Stromal cell of bone marrow (primary cell): ENCODE measurements at regions not wholly inside any gene's neighbourhood (a gene's known extent, or its start where the extent isn't known, plus 50 kb on each side); places are given as distances from the start of the nearest gene placed in this dataset.

Source experiments
- DNase-seq: peaks from one replicate; pipeline ENCODE4 v3.0.0-alpha.2; 2012; ENCODE audit warnings: low read depth

DNA sequence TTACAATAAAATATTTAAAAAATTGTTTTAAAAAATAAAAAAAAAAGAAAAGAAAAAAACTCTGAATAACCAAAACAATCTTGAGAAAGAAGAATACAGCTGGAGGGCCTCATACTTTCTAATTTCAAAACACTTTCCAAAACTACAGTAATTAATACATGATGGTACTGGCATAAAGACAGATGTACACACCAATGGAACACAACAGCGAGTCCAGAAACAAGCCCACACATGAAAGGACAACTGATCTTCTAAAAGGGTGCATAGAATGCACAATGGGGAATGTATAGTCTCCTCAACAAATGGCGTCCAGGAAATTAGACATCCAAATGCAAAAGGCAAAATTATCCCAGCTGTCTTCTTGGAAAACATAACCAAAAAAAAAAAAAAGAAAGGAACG lies 99.6 kb downstream of the LURAP1L start:
- DNase-seq: no peak

DNA sequence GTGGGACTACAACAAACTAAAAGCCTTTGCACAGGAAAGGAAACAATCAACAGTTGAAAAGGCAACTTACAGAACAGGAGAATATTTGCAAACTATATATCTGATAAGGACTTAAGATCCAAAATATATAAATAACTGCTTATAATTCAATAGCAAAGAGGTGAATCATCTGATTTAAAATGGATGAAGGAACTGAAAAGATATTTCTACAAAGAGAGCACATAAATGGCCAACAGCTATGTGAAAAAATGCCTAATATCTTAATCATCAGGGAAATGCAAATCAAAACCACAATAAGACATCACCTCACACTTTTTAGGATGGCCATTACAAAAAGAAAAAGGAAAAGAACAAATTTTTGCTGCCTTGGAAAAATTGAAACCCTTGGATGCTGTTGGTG lies 100.4 kb downstream of the LURAP1L start:
- no peak for DNase-seq

DNA sequence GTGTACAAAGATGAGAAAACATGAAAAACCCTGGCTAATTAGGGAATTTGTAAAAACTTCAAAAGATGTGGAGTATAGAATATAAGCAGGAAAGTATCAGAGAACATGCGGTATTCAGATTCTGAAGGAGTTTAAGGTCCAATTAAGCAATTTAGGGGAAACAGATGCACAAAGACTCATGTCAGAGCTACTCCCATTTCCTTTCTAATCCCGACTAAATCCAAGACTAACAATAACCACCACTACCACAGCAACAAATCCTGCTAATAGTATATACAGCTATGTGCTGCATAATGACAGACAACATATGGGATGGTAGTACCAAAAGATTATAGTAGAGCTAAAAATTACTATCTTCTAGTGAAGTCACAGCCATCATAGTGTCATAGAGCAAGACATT lies 102.1 kb downstream of the LURAP1L start:
- DNase-seq: no peak

DNA sequence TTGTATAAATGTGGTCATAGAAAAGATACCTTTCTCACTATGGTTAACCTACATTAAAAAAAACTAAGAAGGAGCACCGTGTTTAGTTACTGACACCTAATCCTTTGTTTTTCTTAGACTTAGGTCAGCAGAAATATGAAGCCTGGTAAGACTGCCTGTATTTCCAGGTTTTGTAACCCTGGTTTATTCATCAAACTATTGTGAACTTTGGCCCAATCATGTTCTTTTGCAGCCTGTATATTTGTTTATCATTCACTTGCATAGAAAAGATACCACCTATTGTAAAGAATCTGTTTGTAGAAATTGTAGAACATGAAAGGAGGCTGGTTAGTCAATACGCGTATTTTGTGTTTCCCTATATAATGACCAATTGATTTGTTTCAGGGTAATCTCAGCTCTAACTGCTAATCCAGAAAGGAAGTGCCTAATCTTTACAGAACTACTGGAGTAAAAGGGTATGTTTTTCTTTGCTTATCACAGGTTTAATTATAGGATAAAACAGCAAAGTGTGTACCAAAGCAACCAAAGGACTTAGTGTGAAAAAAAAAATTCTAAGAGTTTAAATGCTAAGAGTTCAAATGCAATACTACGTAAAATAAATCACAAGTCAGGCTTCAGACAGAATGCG lies 103.6 kb downstream of the LURAP1L start:
- peak; percentile 18 for DNase-seq

DNA sequence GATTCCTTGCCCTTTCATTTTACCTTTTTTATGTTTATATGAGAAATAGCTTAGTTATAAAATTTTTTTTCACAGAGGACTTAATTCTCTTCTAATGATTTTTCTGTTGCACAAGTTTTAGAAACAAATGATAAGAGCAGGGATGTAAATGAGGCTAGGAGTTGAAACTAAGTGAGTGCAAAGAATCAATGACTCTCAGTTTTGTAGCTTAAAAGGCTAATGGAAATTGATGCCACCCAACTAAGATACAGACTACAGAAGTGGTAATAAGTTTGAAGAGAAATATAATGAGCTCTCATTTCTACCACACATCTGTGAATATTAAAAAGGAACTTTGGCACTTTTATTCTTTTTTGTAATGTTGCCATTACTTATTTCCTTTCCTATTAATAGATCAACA lies 105.1 kb downstream of the LURAP1L start:
- no peak for DNase-seq

DNA sequence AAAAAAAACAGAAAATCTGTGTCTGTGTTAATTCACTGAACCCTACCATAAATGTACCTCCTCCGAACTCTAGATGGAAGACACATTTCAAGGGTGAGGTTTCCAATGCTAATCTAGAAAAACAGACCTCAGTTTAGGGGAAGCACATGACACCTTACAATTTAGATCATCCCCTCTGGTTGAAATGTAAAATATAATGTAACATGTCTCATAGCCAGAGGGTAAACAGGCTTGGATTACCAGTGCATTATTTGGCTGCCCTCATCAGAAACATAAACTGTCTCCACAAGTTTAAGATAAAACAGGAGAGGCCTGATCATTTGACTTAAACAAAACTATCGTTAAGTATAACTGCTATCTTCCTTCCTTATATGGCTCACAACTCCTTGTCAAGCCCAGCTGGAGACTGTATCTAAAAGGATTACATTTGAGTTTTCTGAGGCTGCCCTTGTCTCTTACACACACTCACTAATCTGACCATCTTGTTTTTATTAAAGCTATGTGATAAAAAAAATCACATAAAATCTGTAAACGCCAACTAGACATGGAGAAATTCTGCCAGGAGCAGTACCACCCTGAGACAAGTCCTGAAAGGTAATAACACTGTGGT lies 105.7 kb downstream of the LURAP1L start:
- DNase-seq: no peak

DNA sequence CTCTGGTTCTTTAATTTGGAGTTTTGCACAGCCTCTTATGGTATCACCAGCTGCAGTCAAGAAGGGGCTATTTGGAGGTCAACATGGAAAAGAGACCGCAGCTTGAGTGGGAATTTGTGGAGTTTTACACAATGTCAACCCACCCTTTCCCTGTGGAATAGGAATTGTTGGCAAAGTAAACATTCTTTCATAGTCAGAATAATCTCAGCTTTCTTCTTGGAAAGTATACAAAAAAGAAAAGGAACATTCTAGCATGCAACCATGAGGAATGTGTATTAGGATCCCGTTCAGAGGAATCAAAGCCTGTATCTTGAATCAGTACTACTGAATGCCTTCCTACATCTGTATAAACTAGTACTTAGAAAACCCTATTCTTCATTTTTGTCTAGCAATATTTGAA lies 107.6 kb downstream of the LURAP1L start:
- peak; percentile 96 for DNase-seq

DNA sequence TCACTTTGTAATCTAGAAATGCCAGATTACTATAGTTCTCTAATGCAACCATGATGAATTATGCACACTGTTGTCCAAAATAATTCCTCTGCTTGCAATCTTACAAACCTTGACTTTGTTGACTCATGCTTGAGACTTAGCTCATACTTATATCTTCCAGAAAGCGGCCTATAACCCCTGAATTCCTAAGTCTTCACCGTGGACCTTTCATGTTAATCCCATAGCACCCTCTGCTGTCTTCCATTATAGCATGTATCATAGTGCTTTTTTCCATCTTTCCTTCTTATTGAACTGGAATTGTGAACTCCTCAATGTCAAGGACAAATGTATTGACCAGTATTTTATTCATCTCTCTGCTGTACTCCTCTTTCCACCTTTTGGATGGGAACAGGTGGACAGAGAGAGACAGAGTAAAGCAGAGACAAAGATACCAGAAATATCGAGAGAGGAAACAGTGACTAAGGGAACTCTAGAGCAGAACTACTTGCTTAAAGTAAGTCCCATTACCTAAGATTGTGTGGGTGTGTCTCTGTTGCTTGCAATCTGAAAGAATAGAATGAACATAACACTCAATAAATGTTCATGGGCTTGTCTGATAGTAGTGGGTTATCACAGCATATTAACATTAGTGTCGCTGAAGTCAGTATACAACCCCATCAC lies 110.0 kb downstream of the LURAP1L start:
- DNase-seq: peak; percentile 66

DNA sequence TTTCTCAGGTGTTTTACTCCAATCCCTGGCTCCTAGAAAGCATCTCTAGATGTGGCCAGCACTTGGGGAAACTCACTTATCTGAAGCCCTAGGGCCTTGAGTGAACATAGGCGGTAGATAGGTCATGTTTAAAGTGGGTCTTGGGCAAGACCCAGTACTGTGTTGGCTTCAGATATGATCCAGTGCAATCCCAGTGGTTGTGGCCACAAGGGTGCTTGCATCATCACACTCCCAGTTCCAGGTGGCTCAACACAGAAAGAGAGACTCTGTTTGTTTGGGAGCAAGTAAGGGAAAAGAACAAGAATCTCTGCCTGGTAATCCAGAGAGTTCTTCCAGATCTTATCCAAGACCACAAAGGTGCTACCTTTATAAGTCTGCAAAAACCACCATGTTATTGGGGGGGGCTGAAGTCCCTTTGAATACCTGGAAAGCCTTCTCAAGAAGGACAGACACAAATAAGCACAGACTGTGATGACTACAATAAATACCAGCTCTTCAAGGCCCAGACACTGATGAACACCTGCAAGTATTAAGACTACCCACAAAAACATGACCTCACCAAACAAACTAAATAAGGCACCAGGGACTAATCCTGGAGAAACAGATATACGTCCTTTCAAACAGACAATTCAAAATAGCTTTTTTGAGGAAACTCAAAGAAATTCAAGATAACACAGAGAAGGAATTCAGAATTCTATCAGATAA lies 114.7 kb downstream of the LURAP1L start:
- no peak for DNase-seq

DNA sequence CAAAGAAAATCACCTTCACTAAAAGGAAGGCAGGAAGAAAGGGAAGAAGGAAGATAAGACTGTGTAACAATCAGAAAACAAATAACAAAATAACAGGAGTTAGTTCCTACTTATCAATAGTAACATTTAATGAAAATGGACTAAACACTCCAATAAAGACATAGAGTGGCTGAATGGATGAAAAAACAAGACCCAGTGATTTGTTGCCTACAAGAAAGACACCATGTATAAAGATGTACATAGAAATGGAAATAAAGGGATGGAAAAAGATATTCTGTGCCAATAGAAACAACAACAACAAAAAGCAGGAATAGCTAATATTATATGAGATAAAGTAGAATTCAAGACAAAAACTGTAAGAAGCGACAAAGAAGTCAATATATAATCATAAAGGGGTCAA lies 116.8 kb downstream of the LURAP1L start:
- DNase-seq: no peak

DNA sequence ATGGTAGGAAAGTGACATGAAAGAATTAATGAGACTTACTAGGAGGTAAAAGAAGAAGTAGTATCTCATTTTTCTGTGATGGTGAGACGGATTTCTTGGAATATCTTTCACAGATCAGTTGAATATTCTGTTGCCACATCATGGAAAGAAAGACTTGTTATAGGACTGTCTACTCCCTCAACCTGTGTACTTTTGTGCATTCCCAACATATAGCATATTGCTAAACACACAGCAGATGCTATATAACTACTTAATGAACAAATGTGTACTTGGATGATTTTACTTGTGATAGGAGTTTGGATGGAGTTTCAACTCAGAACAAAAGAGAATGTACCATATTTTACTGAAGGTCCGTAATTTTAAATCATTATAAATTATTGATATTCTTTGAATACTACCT lies 128.5 kb downstream of the LURAP1L start:
- no peak for DNase-seq

DNA sequence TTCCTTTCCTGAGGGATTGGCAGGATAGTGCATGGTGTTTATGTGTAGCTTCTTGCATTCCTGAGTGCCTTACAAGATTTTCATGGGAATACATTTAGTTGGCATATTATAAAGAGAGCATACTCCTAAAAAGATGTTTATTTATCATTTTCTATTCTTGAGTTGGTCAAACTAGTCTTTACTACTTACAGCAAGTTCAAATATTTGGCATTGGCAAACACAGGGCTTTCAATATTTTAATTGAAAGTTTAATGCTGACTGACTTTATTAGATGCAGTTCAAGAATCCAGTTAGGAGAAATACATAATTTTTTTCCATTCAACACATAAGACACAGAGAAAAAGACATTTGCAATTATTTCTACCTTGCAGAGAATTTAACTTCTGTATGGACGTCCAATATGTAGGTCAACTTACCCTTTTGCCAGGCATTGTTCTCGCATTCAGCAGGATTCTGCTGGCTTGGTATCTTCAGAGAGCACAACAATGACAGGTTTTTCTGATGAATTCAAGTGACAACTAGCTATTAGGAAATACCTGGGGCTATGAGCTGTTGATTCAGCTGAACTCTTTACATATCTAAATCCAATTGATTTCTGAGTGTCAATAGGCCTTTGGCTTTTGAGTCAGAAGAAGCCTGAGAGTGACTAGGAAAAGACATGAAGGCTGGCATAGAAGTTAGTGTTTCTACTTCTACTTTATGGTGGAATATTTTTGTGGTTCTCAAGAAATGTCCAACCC lies 129.6 kb downstream of the LURAP1L start:
- no peak for DNase-seq

DNA sequence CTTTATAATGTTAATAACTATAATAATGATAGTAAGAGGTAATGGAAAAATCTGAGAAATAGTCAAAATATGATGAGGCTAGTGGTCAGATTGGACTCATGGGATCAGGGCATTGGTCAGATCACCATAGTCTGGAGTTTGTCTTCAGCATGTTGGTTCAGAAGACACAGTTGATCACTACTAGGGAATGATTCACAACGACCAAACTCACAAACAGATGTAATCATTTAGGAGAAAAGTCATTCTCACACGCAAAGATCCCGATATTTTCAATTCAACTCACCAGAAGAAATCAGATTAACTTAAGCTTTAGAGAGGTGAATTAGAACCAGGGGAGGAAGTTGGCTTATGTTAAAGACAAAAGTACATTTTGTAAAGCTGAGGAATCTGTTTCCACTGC lies 131.8 kb downstream of the LURAP1L start:
- peak; percentile 19 for DNase-seq

DNA sequence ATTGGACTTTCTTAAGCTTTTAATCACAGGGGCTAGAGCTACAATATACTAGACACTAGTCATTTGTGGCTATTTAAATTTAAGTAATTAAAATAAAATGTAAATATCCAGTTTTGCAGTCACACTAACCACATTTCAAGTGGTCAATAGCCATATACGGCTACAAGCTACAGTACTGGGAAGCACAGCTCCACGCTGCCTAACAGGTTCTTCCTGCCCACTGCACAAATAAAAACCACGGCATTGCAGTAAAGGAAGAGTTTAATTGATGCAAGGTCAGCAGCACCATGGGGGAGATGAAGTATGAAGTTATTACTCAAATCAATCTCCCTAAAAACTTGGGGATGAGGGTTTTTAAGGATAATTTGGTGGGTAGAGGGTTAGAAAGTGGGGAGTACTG lies 134.1 kb downstream of the LURAP1L start:
- DNase-seq: no peak

DNA sequence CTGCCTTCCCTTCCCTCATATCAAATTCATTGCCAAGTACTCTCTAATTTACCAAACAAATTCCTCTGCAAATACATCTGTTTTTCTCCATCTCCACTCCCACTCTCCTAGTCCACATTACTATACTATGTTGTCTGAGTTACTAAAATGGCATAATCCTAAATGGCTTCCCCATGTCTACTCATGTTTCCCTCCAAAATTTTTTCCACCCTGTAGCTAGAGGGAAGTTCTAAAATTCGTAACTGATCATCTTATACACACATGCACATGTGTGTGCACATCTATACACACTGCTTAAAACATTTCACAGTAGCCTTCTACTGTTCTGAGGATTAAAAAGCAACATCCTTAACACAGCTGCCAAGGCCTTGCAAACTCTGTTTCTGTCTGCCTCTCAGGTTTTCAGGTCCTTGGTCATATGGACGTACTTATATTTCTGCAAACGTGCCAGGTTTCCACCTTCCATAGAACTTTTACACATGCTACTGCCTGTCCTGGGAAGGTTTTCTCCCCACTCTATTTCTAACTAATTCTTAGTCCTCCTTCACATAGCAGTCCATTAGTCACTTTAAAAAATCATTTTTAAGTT lies 140.6 kb downstream of the LURAP1L start:
- no peak for DNase-seq

DNA sequence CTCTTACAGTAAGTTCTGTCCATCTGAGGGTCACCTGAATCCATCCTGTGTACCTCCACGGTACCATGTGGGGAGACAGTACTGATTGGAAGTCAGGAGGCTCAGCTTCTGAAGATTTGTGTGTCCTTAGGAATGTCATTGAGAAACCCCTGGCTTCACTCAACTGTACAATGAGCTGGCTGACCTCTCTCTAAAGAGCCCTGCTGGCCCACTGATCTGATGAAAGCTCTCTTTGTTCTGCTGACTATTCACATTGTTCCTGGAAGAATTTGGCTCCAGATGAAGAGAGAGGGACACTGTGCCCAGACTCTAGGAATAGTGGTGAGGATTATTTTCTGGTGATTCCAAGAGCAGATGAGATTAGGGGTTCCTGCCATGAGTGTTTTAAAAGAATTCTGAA lies 141.2 kb downstream of the LURAP1L start:
- DNase-seq: no peak

DNA sequence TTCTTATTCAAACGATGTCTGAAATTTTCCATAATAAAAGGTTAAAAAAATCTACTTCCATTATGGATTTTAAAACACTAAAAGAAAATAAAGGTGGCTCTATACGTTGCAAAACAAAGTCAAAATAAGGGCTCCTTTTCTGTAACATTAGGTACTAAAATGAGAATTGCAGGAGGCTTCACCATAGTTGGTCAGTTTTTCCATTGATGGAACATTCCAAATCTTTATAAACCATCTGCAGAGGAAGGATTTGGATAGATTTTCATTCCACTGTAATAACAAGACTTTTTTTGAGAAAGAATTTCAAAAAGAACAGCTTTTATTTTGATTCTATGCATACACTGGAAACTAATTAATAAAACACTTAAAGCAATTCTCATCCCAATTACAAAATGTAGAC lies 145.6 kb downstream of the LURAP1L start:
- no peak for DNase-seq

DNA sequence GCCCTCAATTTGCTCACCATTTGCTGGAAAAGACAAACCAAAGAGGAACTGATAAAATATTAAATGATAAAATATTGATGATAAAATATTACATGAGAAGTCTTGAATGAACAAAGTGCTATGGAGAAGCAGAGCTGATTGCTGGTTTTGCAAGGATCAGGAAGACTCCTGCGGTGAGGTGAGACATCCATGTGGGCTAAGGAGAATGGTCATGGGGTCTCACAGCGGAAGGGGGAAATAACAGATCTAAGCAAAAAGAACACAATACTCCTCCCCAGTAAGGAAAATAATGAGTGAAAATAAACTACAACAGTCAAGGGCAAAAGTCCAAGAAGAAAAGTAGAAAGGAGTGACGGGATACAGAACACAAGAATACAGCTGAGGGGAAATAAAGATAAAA lies 146.8 kb downstream of the LURAP1L start:
- DNase-seq: no peak

DNA sequence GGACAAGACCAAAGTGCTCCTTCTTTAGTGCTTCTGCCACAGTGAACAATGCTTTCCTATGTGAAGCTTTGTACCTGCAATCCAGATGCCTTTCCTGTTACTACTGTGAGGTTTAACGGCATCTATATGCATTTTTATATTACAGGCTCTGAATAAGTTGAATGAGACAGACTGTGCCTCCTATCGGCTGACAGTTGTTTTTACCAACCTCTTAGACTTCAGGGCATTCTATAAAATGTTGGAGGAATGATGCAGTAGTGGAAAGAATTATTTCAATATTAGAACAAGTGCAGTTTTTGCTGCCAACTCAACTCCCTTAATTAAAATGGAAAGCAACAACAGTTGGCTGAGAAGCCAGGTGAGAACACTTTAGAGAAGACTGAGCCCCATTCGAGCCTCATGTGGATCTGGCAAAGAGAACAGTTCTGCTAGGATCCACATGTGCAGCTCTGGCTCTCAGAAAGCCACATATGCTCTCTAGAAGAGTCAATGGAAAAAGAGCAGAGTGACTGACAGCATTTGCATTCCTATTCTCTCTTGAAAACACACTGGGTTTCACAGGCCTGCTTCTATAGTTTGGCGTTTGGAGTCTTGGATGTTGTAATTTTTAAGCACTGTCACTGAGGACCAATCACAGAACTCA lies 147.5 kb downstream of the LURAP1L start:
- DNase-seq: no peak

DNA sequence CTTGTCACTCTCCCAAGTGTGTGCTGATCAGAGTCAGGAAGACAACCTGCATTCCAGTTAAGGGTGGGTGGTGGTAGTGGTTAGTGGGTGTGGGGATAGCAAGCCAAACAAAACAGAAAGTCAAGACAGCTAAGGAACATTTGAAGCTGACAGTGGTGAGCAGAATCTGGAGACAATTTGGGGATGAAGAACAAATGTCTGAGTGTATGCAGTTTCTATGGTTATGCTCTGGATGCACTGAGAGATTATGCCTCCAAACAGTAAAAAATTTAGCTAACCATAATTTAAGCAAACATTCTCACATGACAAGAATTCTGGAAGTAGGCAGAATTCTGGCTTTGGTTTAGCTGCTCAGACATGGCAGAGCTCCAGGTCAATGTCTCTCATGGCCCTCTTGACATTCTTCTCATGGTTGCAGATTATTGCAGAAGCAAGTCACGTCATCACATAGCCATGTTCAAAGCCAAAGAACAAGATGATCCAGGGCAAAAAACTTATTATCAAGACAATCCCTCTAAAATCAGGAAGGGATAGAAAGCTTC lies 148.7 kb downstream of the LURAP1L start:
- DNase-seq: peak; percentile 96

DNA sequence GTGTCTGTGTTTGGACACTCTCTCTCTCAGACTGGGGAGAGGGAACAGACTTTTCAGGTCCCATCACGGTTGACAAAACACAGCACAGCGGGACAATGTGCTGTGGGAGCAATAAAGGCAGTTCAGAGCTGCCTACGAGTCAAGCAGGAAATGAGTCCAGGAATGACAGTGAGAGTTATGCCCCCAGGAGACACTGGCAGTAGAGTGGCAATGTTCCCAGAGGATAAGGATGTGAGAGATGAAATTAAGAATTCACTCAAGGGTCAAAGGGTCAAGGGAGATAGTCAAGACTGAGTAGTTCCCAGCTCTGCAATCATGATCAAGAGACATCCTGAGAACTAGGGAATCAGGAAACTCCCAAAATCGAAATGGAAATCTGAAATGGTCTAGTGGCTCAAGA lies 156.1 kb downstream of the LURAP1L start:
- no peak for DNase-seq
